Natural killer cell (primary cell): ENCODE measurements at regions not wholly inside any gene's neighbourhood (a gene's known extent, or its start where the extent isn't known, plus 50 kb on each side); places are given as distances from the start of the nearest gene placed in this dataset.
"Not testable (repeated sequence)": the region's sequence is repeated elsewhere in the genome, so short reads cannot be mapped to it uniquely, and the experiment has no call there.

ENCODE experiments used
- ATAC-seq, 3 donors: fragments of 150-1000 bp in 2 of 3; fragments of 200-7000 bp in 1 of 3; cut with Tn5 transposase; 1 replicate in 1 of 3; 2 replicates in 2 of 3; pipeline ENCODE4 v1.10.0; 2021; ENCODE audit warnings: mild to moderate bottlenecking in 2 of 3, moderate library complexity in 2 of 3
- DNase-seq, 2 donors: peaks; one replicate each; pipeline versions ENCODE4 v3.0.0 to v3.0.0-alpha.2; 2013 to 2021; ENCODE audit warnings: mixed read lengths in 1 of 2
- H3K27ac ChIP-seq: one replicate; pipeline ENCODE4 v1.5.1; 2013; ENCODE audit warnings: mild to moderate bottlenecking, low read length
- H3K27me3 ChIP-seq: one replicate; pipeline ENCODE4 v1.6.1; 2013; ENCODE audit warnings: low read length; ENCODE audit not compliant: control insufficient read depth, insufficient read depth
- H3K36me3 ChIP-seq: one replicate; pipeline ENCODE4 v1.6.1; 2013; ENCODE audit warnings: low read length; ENCODE audit not compliant: control insufficient read depth, insufficient read depth
- H3K4me1 ChIP-seq: one replicate; pipeline ENCODE4 v1.6.1; 2013; ENCODE audit warnings: low read length; ENCODE audit not compliant: control insufficient read depth, insufficient read depth
- H3K4me3 ChIP-seq: one replicate; pipeline ENCODE4 v1.5.1; 2013; ENCODE audit warnings: low read length
- H3K9me3 ChIP-seq: one replicate; pipeline ENCODE4 v1.6.1; 2013; ENCODE audit warnings: low read length; ENCODE audit not compliant: control insufficient read depth, insufficient read depth
- H3K27ac Mint-ChIP-seq, 2 donors: one replicate each; pipeline ENCODE4 v1.8.0; 2022; ENCODE audit warnings: mild to moderate bottlenecking in 2 of 2, mixed read lengths in 2 of 2, moderate library complexity in 1 of 2
- H3K27me3 Mint-ChIP-seq, 2 donors: one replicate each; pipeline ENCODE4 v1.8.0; 2022; ENCODE audit warnings: low read depth in 2 of 2, mixed read lengths in 2 of 2
- H3K36me3 Mint-ChIP-seq: one replicate; pipeline ENCODE4 v1.8.0; 2022; ENCODE audit warnings: mixed read lengths
- H3K4me1 Mint-ChIP-seq, 2 donors: one replicate each; pipeline ENCODE4 v1.8.0; 2022; ENCODE audit warnings: mixed read lengths in 2 of 2
- H3K4me3 Mint-ChIP-seq: one replicate; pipeline ENCODE4 v1.8.0; 2022; ENCODE audit warnings: mild to moderate bottlenecking, moderate library complexity, mixed read lengths
- H3K9me3 Mint-ChIP-seq, 2 donors: one replicate each; pipeline ENCODE4 v1.8.0; 2022; ENCODE audit warnings: mixed read lengths in 2 of 2
- WGBS: methylation state at CpG from one replicate; pipeline ENCODE4 v1.1.7; 2013; ENCODE audit warnings: missing lambda C conversion rate; ENCODE audit not compliant: insufficient coverage; 5-methylcytosine and 5-hydroxymethylcytosine counted together
- intact Hi-C: fragments of 100-400 bp; cut with micrococcal nuclease; formaldehyde crosslinking; loops from one replicate; pipeline ENCODE4 v1.14.2; 2022
- TF ChIP-seq, protein P1 (sequence below): fragments of 200-600 bp; IDR thresholded peaks from one replicate; pipeline ENCODE4 v1.8.0; 2022; ENCODE audit warnings: antibody characterized with exemption

GRCh38 chr6:93842178-93842577 is 422.8 kb upstream of the EPHA7 start:
- peaks cover 2% of the 10 kb centered on the region for H3K36me3 Mint-ChIP-seq
- H3K4me1 Mint-ChIP-seq, result no peaks in the 10 kb centered on the region
- intact Hi-C loops, result no loop called here
- WGBS, result no CpG with 5 or more reads among the region's 1 CpG
- Histone ChIP-seq H3K4me1 (no peaks in the 10 kb centered on the region), H3K36me3 (no peaks in the 10 kb centered on the region), H3K4me3 (no peak overlapping the region), H3K9me3 (no peaks in the 10 kb centered on the region), H3K27me3 (no peaks in the 10 kb centered on the region), H3K27ac (no peak overlapping the region)
- ATAC-seq (no peak), DNase-seq (no peak)
- no peaks in the 10 kb centered on the region for H3K27me3 Mint-ChIP-seq
- H3K9me3 Mint-ChIP-seq, result peaks cover 10 to 11% of the 10 kb centered on the region in 2 donors
- TF ChIP-seq, protein P1, sequence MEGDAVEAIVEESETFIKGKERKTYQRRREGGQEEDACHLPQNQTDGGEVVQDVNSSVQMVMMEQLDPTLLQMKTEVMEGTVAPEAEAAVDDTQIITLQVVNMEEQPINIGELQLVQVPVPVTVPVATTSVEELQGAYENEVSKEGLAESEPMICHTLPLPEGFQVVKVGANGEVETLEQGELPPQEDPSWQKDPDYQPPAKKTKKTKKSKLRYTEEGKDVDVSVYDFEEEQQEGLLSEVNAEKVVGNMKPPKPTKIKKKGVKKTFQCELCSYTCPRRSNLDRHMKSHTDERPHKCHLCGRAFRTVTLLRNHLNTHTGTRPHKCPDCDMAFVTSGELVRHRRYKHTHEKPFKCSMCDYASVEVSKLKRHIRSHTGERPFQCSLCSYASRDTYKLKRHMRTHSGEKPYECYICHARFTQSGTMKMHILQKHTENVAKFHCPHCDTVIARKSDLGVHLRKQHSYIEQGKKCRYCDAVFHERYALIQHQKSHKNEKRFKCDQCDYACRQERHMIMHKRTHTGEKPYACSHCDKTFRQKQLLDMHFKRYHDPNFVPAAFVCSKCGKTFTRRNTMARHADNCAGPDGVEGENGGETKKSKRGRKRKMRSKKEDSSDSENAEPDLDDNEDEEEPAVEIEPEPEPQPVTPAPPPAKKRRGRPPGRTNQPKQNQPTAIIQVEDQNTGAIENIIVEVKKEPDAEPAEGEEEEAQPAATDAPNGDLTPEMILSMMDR, result no peak
- H3K27ac Mint-ChIP-seq, result no peak overlapping the region
- no peak overlapping the region for H3K4me3 Mint-ChIP-seq

- DNase-seq, H3K9me3 ChIP-seq, H3K27me3 ChIP-seq, ATAC-seq, H3K4me1 Mint-ChIP-seq, H3K4me1 ChIP-seq, H3K27ac ChIP-seq, H3K4me3 Mint-ChIP-seq, H3K27me3 Mint-ChIP-seq, H3K4me3 ChIP-seq, H3K36me3 ChIP-seq, intact Hi-C loops, H3K27ac Mint-ChIP-seq: not testable (repeated sequence)
- WGBS, result 91% methylated on average over 4 of the region's 8 CpGs
- H3K36me3 Mint-ChIP-seq, result peaks cover 10% of the 10 kb centered on the region
- peaks cover 14 to 27% of the 10 kb centered on the region in 2 donors for H3K9me3 Mint-ChIP-seq
Observed at GRCh38 chr6:93835451-93836145, 416.2 kb upstream of the EPHA7 start.

DNA sequence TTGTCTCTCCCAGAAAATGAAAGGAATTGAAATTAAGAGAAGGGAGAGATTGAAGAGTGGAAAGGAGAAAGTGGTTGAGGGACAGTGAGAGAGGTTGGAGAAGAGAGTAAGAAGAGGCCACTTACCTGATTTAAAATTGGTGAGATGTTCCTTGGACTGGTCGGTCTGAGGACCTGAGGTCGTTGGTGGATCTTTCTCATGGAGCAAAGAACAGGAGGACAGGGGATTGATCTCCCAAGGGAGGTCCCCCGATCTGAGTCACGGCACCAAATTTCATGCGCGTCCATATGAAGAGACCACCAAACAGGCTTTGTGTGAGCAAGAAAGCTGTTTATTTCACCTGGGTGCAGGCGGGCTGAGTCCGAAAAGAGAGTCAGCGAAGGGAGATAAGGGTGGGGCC is 415.7 kb upstream of the EPHA7 start:
- H3K27ac ChIP-seq, H3K27me3 Mint-ChIP-seq, H3K27ac Mint-ChIP-seq, H3K9me3 ChIP-seq, H3K4me1 ChIP-seq, H3K4me3 Mint-ChIP-seq, H3K4me1 Mint-ChIP-seq, H3K36me3 ChIP-seq, intact Hi-C loops, DNase-seq, H3K4me3 ChIP-seq, ATAC-seq, H3K27me3 ChIP-seq: not testable (repeated sequence)
- Mint-ChIP-seq H3K36me3 (peaks cover 10% of the 10 kb centered on the region), H3K9me3 (peaks cover 14 to 27% of the 10 kb centered on the region in 2 donors)
- 89% methylated on average over 6 of the region's 9 CpGs for whole genome bisulfite sequencing

GRCh38 chr6:93833326-93833725 is 414.0 kb upstream of the EPHA7 start:
- H3K4me3 Mint-ChIP-seq, DNase-seq, H3K9me3 ChIP-seq, H3K4me1 Mint-ChIP-seq, H3K4me3 ChIP-seq, H3K27me3 Mint-ChIP-seq, H3K27ac Mint-ChIP-seq, H3K27me3 ChIP-seq, H3K36me3 ChIP-seq, H3K4me1 ChIP-seq, intact Hi-C loops, ATAC-seq, H3K27ac ChIP-seq: not testable (repeated sequence)
- 49% methylated on average over 3 of the region's 12 CpGs for WGBS
- Mint-ChIP-seq H3K36me3 (peaks cover 10% of the 10 kb centered on the region), H3K9me3 (peaks cover 13 to 24% of the 10 kb centered on the region in 2 donors)

DNA sequence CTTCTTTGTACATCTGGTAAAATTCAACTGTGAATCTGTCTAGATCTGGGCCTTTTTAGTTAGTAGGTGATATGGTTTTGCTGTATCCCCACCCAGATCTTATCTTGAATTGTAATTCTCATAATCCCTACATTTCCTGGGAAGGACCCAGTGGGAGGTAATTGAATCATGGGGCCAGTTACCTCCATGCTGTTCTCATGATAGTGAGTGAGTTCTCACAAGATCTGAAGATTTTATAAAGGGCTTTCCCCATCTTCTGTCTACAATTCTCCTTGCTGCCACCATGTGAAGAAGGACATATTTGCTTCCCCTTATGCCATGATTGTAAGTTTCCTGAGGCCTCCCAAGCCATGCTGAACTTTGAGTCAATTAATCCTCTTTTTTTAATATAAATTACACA is 410.4 kb upstream of the EPHA7 start:
- H3K4me3 ChIP-seq, H3K4me1 Mint-ChIP-seq, H3K4me1 ChIP-seq, intact Hi-C loops, H3K27ac Mint-ChIP-seq, H3K4me3 Mint-ChIP-seq, H3K27ac ChIP-seq, H3K36me3 Mint-ChIP-seq, H3K9me3 ChIP-seq, H3K27me3 Mint-ChIP-seq, H3K36me3 ChIP-seq, ATAC-seq, H3K27me3 ChIP-seq, DNase-seq: not testable (repeated sequence)
- peaks cover 19% of the 10 kb centered on the region in 2 donors for H3K9me3 Mint-ChIP-seq
